DND-41 (cell line): ENCODE measurements at regions not wholly inside any gene's neighbourhood (a gene's known extent, or its start where the extent isn't known, plus 50 kb on each side); places are given as distances from the start of the nearest gene placed in this dataset.
"Not testable (repeated sequence)": the region's sequence is repeated elsewhere in the genome, so short reads cannot be mapped to it uniquely, and the experiment has no call there.

Experiments used
- ATAC-seq: fragments of 200-7000 bp; cut with Tn5 transposase; 3 replicates; pipeline ENCODE4 v1.9.1; 2021; ENCODE audit warnings: low read depth; ENCODE audit not compliant: insufficient read depth
- DNase-seq: peaks from one replicate; pipeline ENCODE4 v3.0.0-alpha.2; 2020
- H2AFZ ChIP-seq: 2 replicates; pipeline ENCODE4 v1.6.0; 2012; ENCODE audit warnings: low read depth, low read length
- H3K27ac ChIP-seq: 2 replicates; pipeline ENCODE4 v1.5.1; 2012; ENCODE audit warnings: low read length, inconsistent platforms
- H3K27me3 ChIP-seq: fragments of 200-600 bp; sonication (generic); 2 replicates; pipeline ENCODE4 v1.6.0; 2012; ENCODE audit warnings: low read length, mild to moderate bottlenecking, inconsistent platforms; ENCODE audit not compliant: insufficient read depth, poor library complexity
- H3K36me3 ChIP-seq: 2 replicates; pipeline ENCODE4 v1.5.1; 2012; ENCODE audit warnings: low read length, inconsistent platforms; ENCODE audit not compliant: insufficient read depth
- H3K4me1 ChIP-seq: 2 replicates; pipeline ENCODE4 v1.5.1; 2012; ENCODE audit warnings: mild to moderate bottlenecking, low read length; ENCODE audit not compliant: insufficient read depth
- H3K4me2 ChIP-seq: 2 replicates; pipeline ENCODE4 v1.6.0; 2012; ENCODE audit warnings: mild to moderate bottlenecking, moderate library complexity, low read length, inconsistent platforms; ENCODE audit not compliant: insufficient read depth
- H3K4me3 ChIP-seq, 2 experiments: fragments of 200-600 bp in 1 of 2; shearing (Covaris generic) in 1 of 2; 2 replicates each; pipeline ENCODE4 v1.5.1; 2012 to 2016; ENCODE audit warnings: inconsistent platforms in 2 of 2, low read length in 2 of 2, mild to moderate bottlenecking in 2 of 2, low read depth in 1 of 2, moderate library complexity in 1 of 2
- H3K79me2 ChIP-seq: 2 replicates; pipeline ENCODE4 v1.6.0; 2012; ENCODE audit warnings: low read length, inconsistent platforms; ENCODE audit not compliant: insufficient read depth
- H3K9ac ChIP-seq: 2 replicates; pipeline ENCODE4 v1.6.0; 2012; ENCODE audit warnings: low read depth, mild to moderate bottlenecking, inconsistent platforms, low read length, moderate library complexity
- H3K9me3 ChIP-seq: 2 replicates; pipeline ENCODE4 v1.5.1; 2012; ENCODE audit warnings: low read length, moderate library complexity, mild to moderate bottlenecking, inconsistent platforms; ENCODE audit not compliant: insufficient read depth, severe bottlenecking
- H4K20me1 ChIP-seq: 2 replicates; pipeline ENCODE4 v1.6.0; 2012; ENCODE audit warnings: low read length; ENCODE audit not compliant: insufficient read depth
- EZH2 ChIP-seq: IDR thresholded peaks from 3 replicates; pipeline ENCODE4 v1.6.1; 2012; ENCODE audit warnings: borderline replicate concordance, low read depth, mild to moderate bottlenecking, moderate library complexity, low read length, inconsistent platforms; ENCODE audit not compliant: severe bottlenecking
- TF ChIP-seq, protein P1 (sequence below): IDR thresholded peaks from 2 replicates; pipeline ENCODE4 v1.5.1; 2012; ENCODE audit warnings: borderline replicate concordance, low read length, moderate library complexity, mild to moderate bottlenecking; ENCODE audit not compliant: poor library complexity, severe bottlenecking; ENCODE audit errors: extremely low read depth

DNA sequence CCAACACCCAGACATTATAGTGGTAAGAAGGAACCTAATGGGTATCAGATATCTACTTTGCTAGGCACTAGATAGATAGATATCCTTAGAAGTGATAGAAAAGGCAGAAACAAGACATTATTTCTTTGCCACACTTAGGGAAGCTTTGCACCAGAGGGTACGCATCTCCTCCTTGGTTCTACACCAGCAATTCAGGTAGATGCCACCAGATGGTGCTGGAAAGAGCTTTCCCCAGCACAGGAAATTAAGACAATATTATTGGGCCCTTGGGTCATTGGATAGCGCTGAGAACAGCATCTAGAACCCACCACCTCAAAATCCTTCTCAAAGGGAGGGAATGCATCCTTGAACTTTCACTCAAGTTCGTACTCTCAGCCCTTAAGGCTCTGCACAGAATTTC lies 173.8 kb upstream of the CCL2 start:
- Histone ChIP-seq H3K4me3 (no peak overlapping the region), H2AFZ (no peak overlapping the region), H3K9me3 (no peaks in the 10 kb centered on the region), H3K27me3 (peaks cover 15% of the 10 kb centered on the region), H3K36me3 (no peaks in the 10 kb centered on the region), H3K27ac (no peak overlapping the region), H3K4me2 (no peak overlapping the region), H4K20me1 (no peaks in the 10 kb centered on the region), H3K9ac (no peak overlapping the region), H3K79me2 (no peaks in the 10 kb centered on the region), H3K4me1 (no peaks in the 10 kb centered on the region)
- TF ChIP-seq, protein P1, sequence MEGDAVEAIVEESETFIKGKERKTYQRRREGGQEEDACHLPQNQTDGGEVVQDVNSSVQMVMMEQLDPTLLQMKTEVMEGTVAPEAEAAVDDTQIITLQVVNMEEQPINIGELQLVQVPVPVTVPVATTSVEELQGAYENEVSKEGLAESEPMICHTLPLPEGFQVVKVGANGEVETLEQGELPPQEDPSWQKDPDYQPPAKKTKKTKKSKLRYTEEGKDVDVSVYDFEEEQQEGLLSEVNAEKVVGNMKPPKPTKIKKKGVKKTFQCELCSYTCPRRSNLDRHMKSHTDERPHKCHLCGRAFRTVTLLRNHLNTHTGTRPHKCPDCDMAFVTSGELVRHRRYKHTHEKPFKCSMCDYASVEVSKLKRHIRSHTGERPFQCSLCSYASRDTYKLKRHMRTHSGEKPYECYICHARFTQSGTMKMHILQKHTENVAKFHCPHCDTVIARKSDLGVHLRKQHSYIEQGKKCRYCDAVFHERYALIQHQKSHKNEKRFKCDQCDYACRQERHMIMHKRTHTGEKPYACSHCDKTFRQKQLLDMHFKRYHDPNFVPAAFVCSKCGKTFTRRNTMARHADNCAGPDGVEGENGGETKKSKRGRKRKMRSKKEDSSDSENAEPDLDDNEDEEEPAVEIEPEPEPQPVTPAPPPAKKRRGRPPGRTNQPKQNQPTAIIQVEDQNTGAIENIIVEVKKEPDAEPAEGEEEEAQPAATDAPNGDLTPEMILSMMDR, result peak; percentile 70
- TF ChIP-seq EZH2, result no peak
- DNase-seq, result peak; percentile 20
- no peak; the same call in 2 of the 3 replicates for ATAC-seq

DNA sequence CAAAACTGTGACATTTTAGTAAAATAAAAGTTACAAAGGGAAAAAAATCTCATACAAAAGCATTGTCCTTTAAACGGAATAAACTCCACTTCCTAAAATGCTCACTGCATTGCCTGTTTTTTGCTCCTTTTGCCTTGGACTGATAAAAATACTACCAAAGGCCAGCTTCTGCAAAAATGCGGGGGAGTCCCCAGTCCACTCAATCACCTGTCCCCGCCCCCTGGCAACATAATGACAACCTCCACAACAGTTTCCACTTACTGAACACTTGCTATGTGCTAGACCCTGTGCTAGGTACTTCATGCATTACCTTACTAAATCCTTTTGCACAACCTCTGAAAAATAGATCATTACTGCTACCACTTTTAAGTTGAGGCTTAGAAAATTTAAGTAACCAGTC lies 172.7 kb upstream of the CCL2 start:
- H3K79me2 ChIP-seq, result no peaks in the 10 kb centered on the region
- H3K9ac ChIP-seq, result no peak overlapping the region
- DNase-seq (no peak), ATAC-seq (no peak)
- H3K9me3 ChIP-seq, result no peaks in the 10 kb centered on the region
- TF ChIP-seq EZH2, result no peak
- TF ChIP-seq, protein P1, result no peak
- H2AFZ ChIP-seq, result no peak overlapping the region
- no peaks in the 10 kb centered on the region for H3K4me1 ChIP-seq
- no peaks in the 10 kb centered on the region for H3K36me3 ChIP-seq
- no peak overlapping the region for H3K27ac ChIP-seq
- no peaks in the 10 kb centered on the region for H4K20me1 ChIP-seq
- H3K27me3 ChIP-seq, result peaks cover 15% of the 10 kb centered on the region
- H3K4me3 ChIP-seq, result no peak overlapping the region
- no peak overlapping the region for H3K4me2 ChIP-seq

DNA sequence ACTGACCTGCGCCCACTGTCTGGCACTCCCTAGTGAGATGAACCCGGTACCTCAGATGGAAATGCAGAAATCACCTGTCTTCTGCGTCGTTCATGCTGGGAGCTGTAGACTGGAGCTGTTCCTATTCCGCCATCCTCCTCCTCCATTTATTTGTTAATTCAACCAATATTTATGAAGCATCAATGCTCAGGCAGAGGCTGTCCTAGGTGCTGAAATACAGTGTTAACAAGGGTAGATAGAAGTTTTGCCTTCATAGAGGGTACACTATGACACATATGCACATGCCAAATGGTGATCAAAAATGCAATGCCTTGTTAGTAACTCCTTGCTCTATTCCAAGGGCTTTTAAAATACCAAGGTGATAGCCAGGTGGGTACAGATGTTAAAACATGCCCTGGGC lies 166.0 kb upstream of the CCL2 start:
- not testable (repeated sequence) for H3K9ac ChIP-seq, H2AFZ ChIP-seq, H3K27me3 ChIP-seq, H3K9me3 ChIP-seq, H3K4me1 ChIP-seq, H3K4me3 ChIP-seq, H4K20me1 ChIP-seq, H3K27ac ChIP-seq, H3K79me2 ChIP-seq, H3K36me3 ChIP-seq, ATAC-seq, H3K4me2 ChIP-seq
- peak; percentile 8 for DNase-seq

DNA sequence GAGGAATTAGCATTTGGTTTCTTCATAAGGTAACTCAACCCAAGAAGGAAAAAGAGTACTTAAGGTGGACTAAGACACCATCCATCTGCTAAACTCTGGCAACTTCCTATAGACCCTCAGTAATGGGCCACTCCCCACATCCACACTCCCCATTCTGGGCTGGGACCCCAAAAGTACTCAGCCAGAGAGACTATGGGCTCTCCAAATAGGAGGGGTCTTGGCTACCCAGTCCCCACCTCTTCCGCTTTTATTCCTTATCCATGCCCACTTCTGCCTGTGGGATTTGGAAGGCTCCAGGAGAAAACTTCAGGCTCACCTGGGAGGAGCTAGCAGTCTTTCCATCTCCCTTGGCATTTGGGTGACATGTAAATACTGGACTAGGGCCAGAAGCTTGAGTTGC lies 164.5 kb upstream of the CCL2 start:
- Histone ChIP-seq H4K20me1 (no peaks in the 10 kb centered on the region), H3K79me2 (no peaks in the 10 kb centered on the region), H2AFZ (no peak overlapping the region), H3K36me3 (no peaks in the 10 kb centered on the region), H3K4me3 (no peak overlapping the region), H3K27ac (no peak overlapping the region), H3K27me3 (no peaks in the 10 kb centered on the region), H3K4me2 (no peak overlapping the region), H3K9me3 (no peaks in the 10 kb centered on the region), H3K9ac (no peak overlapping the region), H3K4me1 (no peaks in the 10 kb centered on the region)
- DNase-seq, result no peak
- ATAC-seq, result no peak
- TF ChIP-seq, protein P1, result no peak
- no peak for TF ChIP-seq EZH2
